ENCODE measurements at regions not wholly inside any gene's neighbourhood (a gene's known extent, or its start where the extent isn't known, plus 50 kb on each side); places are given as distances from the start of the nearest gene placed in this dataset.
"Not testable (repeated sequence)": the region's sequence is repeated elsewhere in the genome, so short reads cannot be mapped to it uniquely, and the experiment has no call there.

GRCh38 chr5:1748271-1748670 is 51.4 kb downstream of the MRPL36 start:
- DNase-seq (ENCODE audit: low spot score) = no peak

- DNase-seq (ENCODE audit: low spot score) = no peak
Observed at GRCh38 chr5:1747803-1748085, 51.9 kb downstream of the MRPL36 start.

- DNase-seq (ENCODE audit: low spot score) = no peak
Observed at GRCh38 chr5:1747079-1747802, 52.4 kb downstream of the MRPL36 start.

- no peak for DNase-seq (ENCODE audit: low spot score)
Observed at GRCh38 chr5:1746371-1747078, 53.1 kb downstream of the MRPL36 start.

GRCh38 chr5:1745796-1746370 is 53.8 kb downstream of the MRPL36 start:
- DNase-seq (ENCODE audit: low spot score) = no peak

GRCh38 chr5:1745123-1745795 is 54.4 kb downstream of the MRPL36 start:
- DNase-seq (ENCODE audit: low spot score) = no peak

- no peak for DNase-seq (ENCODE audit: low spot score)
Observed at GRCh38 chr5:1744393-1745122, 55.1 kb downstream of the MRPL36 start.

- DNase-seq (ENCODE audit: low spot score) = no peak
Observed at GRCh38 chr5:1743769-1744085, 55.9 kb downstream of the MRPL36 start.

GRCh38 chr5:1743061-1743768 is 56.4 kb downstream of the MRPL36 start:
- no peak for DNase-seq (ENCODE audit: low spot score)

- peak; percentile 45 for DNase-seq (ENCODE audit: low spot score)
Observed at GRCh38 chr5:1737790-1738405, 61.7 kb downstream of the MRPL36 start.

- DNase-seq (ENCODE audit: low spot score) = no peak
Observed at GRCh38 chr5:1736889-1737711, 62.5 kb downstream of the MRPL36 start.

- DNase-seq (ENCODE audit: low spot score) = no peak
Observed at GRCh38 chr5:1736065-1736464, 63.6 kb downstream of the MRPL36 start.

- DNase-seq (ENCODE audit: low spot score) = no peak
Observed at GRCh38 chr5:1735320-1735970, 64.2 kb downstream of the MRPL36 start.

- no peak for DNase-seq (ENCODE audit: low spot score)
Observed at GRCh38 chr5:1734908-1735289, 64.7 kb downstream of the MRPL36 start.

GRCh38 chr5:1734271-1734907 is 65.2 kb downstream of the MRPL36 start:
- DNase-seq (ENCODE audit: low spot score) = no peak

GRCh38 chr5:1733369-1733768 is 66.3 kb downstream of the MRPL36 start:
- no peak for DNase-seq (ENCODE audit: low spot score)

- DNase-seq (ENCODE audit: low spot score) = no peak
Observed at GRCh38 chr5:1732945-1733344, 66.7 kb downstream of the MRPL36 start.

- DNase-seq (ENCODE audit: low spot score) = no peak
Observed at GRCh38 chr5:1732238-1732941, 67.2 kb downstream of the MRPL36 start.

- not testable (repeated sequence) for DNase-seq (ENCODE audit: low spot score)
Observed at GRCh38 chr5:1731855-1732237, 67.8 kb downstream of the MRPL36 start.

Measured in CD4-positive, alpha-beta T cell treated with Interleukin-15 for 4 hours (primary cell).